IMR-90 (cell line): ENCODE measurements at regions not wholly inside any gene's neighbourhood (a gene's known extent, or its start where the extent isn't known, plus 50 kb on each side); places are given as distances from the start of the nearest gene placed in this dataset.

Experiments used
- ATAC-seq: fragments of 200-7000 bp; cut with Tn5 transposase; 2 replicates; pipeline ENCODE4 v1.9.1; 2020; ENCODE audit warnings: low read depth, mild to moderate bottlenecking, moderate library complexity
- BruUV-seq: library from RNA; stranded (reverse); fragments of 400-500 nt; replicated peaks from 2 replicates; lab custom pipeline; 2021; lab: Mats Ljungman, UMichigan
- CTCF ChIA-PET: fragments of 300-600 bp; formaldehyde crosslinking; extraction: SDS; loops from one replicate; lab custom pipeline; 2021; ENCODE audit warnings: antibody characterized with exemption; lab: Yijun Ruan, JAX
- POLR2A ChIA-PET: fragments of 300-600 bp; sonication (Branson Sonifier 250); formaldehyde crosslinking; loops from one replicate; lab custom pipeline; 2022; ENCODE audit warnings: antibody characterized with exemption; ENCODE audit not compliant: unreplicated experiment; lab: Charles Lee
- DNase-seq: peaks from one replicate; pipeline ENCODE4 v3.0.0; 2013
- H2AFZ ChIP-seq: replicated peaks from 2 replicates; pipeline ENCODE3; 2013; ENCODE audit warnings: low read length, mild to moderate bottlenecking; ENCODE audit not compliant: poor library complexity
- H2AK5ac ChIP-seq: 2 replicates; pipeline ENCODE4 v1.6.1; 2013; ENCODE audit warnings: low read depth, low read length, inconsistent platforms
- H2AK9ac ChIP-seq: replicated peaks from 2 replicates; pipeline ENCODE3; 2013; ENCODE audit warnings: mild to moderate bottlenecking, low read depth, low read length, moderate library complexity; ENCODE audit not compliant: poor library complexity
- H2BK120ac ChIP-seq: 2 replicates; pipeline ENCODE4 v1.6.1; 2013; ENCODE audit warnings: low read depth, low read length, inconsistent platforms
- H2BK15ac ChIP-seq: 3 replicates; pipeline ENCODE4 v1.6.1; 2013; ENCODE audit warnings: low read depth, low read length, inconsistent platforms
- H2BK20ac ChIP-seq: 2 replicates; pipeline ENCODE4 v1.6.1; 2013; ENCODE audit warnings: low read depth, mild to moderate bottlenecking, inconsistent platforms, low read length, moderate library complexity
- H2BK5ac ChIP-seq: 2 replicates; pipeline ENCODE4 v1.6.1; 2013; ENCODE audit warnings: mild to moderate bottlenecking, low read depth, low read length, inconsistent platforms; ENCODE audit not compliant: poor library complexity, severe bottlenecking
- H3K14ac ChIP-seq: replicated peaks from 2 replicates; pipeline ENCODE4 v1.6.1; 2013; ENCODE audit warnings: low read depth, low read length, inconsistent platforms
- H3K18ac ChIP-seq: 2 replicates; pipeline ENCODE4 v1.6.1; 2013; ENCODE audit warnings: low read depth, low read length, control low read depth
- H3K23ac ChIP-seq: 2 replicates; pipeline ENCODE4 v1.6.1; 2013; ENCODE audit warnings: low read depth, low read length, inconsistent platforms
- H3K27ac ChIP-seq: 2 replicates; pipeline ENCODE4 v1.5.1; 2013; ENCODE audit warnings: mild to moderate bottlenecking, control low read depth, low read length; ENCODE audit not compliant: insufficient read depth
- H3K27me3 ChIP-seq: 2 replicates; pipeline ENCODE4 v1.6.1; 2013; ENCODE audit warnings: low read length; ENCODE audit not compliant: control insufficient read depth, insufficient read depth
- H3K36me3 ChIP-seq: 2 replicates; pipeline ENCODE4 v1.6.1; 2013; ENCODE audit warnings: low read length, mixed read lengths; ENCODE audit not compliant: control insufficient read depth, insufficient read depth
- H3K4ac ChIP-seq: 2 replicates; pipeline ENCODE4 v1.6.1; 2013; ENCODE audit warnings: low read depth, low read length, inconsistent platforms
- H3K4me1 ChIP-seq: 2 replicates; pipeline ENCODE4 v1.6.1; 2013; ENCODE audit warnings: low read length, mixed read lengths; ENCODE audit not compliant: control insufficient read depth, insufficient read depth
- H3K4me2 ChIP-seq: 2 replicates; pipeline ENCODE4 v1.6.1; 2013; ENCODE audit warnings: low read depth, mild to moderate bottlenecking, control low read depth, low read length, moderate library complexity
- H3K4me3 ChIP-seq: 2 replicates; pipeline ENCODE4 v1.5.1; 2013; ENCODE audit warnings: low read depth, mild to moderate bottlenecking, control low read depth, low read length, moderate library complexity; ENCODE audit not compliant: insufficient read depth
- H3K56ac ChIP-seq: 2 replicates; pipeline ENCODE4 v1.6.1; 2013; ENCODE audit warnings: low read length, inconsistent platforms; ENCODE audit not compliant: insufficient read depth; ENCODE audit errors: extremely low read depth
- H3K79me1 ChIP-seq, 2 experiments: 2 replicates each; pipeline ENCODE4 v1.6.1; 2013; ENCODE audit warnings: low read length in 2 of 2, inconsistent platforms in 1 of 2, low read depth in 1 of 2
- H3K9ac ChIP-seq: 2 replicates; pipeline ENCODE4 v1.6.1; 2013; ENCODE audit warnings: low read depth, low read length, control low read depth
- H3K9me1 ChIP-seq: 2 replicates; pipeline ENCODE4 v1.6.1; 2013; ENCODE audit warnings: low read length, inconsistent platforms; ENCODE audit not compliant: insufficient read depth
- H3K9me3 ChIP-seq: 2 replicates; pipeline ENCODE4 v1.6.1; 2013; ENCODE audit warnings: low read length; ENCODE audit not compliant: control insufficient read depth, insufficient read depth
- H4K20me1 ChIP-seq: 2 replicates; pipeline ENCODE4 v1.6.1; 2013; ENCODE audit warnings: low read length, inconsistent platforms; ENCODE audit not compliant: insufficient read depth
- H4K5ac ChIP-seq: 2 replicates; pipeline ENCODE4 v1.6.1; 2013; ENCODE audit warnings: mild to moderate bottlenecking, low read depth, low read length, control low read depth
- H4K8ac ChIP-seq, 2 experiments: 2 replicates each; pipeline ENCODE4 v1.6.1; 2013; ENCODE audit warnings: low read depth in 2 of 2, low read length in 2 of 2, control low read depth in 1 of 2, inconsistent platforms in 1 of 2
- H4K91ac ChIP-seq: 2 replicates; pipeline ENCODE4 v1.6.1; 2013; ENCODE audit warnings: low read depth, low read length, inconsistent platforms; ENCODE audit not compliant: insufficient read depth
- BHLHE40 ChIP-seq: fragments of 150-350 bp; IDR thresholded peaks from 2 replicates; pipeline ENCODE4 v1.6.1; 2016; ENCODE audit warnings: mild to moderate bottlenecking, low read depth, low read length
- CEBPB ChIP-seq: IDR thresholded peaks from 2 replicates; pipeline ENCODE4 v1.6.1; 2012; ENCODE audit warnings: low read depth, low read length, improper control_type of control experiment
- CHD1 ChIP-seq: IDR thresholded peaks from 2 replicates; pipeline ENCODE4 v1.6.1; 2012; ENCODE audit warnings: low read depth, low read length, improper control_type of control experiment
- CTCF ChIP-seq: conservative IDR thresholded peaks from 2 replicates; pipeline ENCODE4 v1.5.1; 2012; ENCODE audit warnings: mild to moderate bottlenecking, low read depth, low read length, improper control_type of control experiment
- MAFK ChIP-seq: IDR thresholded peaks from 2 replicates; pipeline ENCODE4 v1.6.1; 2012; ENCODE audit warnings: low read depth, low read length, improper control_type of control experiment
- MXI1 ChIP-seq: IDR thresholded peaks from 2 replicates; pipeline ENCODE4 v1.6.1; 2012; ENCODE audit warnings: low read depth, mild to moderate bottlenecking, low read length, moderate library complexity, borderline replicate concordance
- RAD21 ChIP-seq: IDR thresholded peaks from 2 replicates; pipeline ENCODE4 v1.6.1; 2012; ENCODE audit warnings: low read length, improper control_type of control experiment
- WGBS, 2 experiments: methylation state at CpG; one replicate each; pipeline versions ENCODE4 v1.1.5 to v1.1.7; 2013; ENCODE audit warnings: missing lambda C conversion rate in 2 of 2; ENCODE audit not compliant: insufficient read length in 1 of 2; ENCODE audit errors: extremely low coverage in 2 of 2; 5-methylcytosine and 5-hydroxymethylcytosine counted together
- dilution Hi-C: fragments of 300-500 bp; cut with HindIII; formaldehyde crosslinking; loops from one replicate; pipeline ENCODE4 v1.14.3; 2018; ENCODE audit warnings: low sequenced_read_pairs; ENCODE audit not compliant: unreplicated experiment
- in situ Hi-C: fragments of 300-500 bp; cut with MboI; formaldehyde crosslinking; loops from 3 replicates; pipeline ENCODE4 v1.14.3; 2019; ENCODE audit warnings: low sequenced_read_pairs, inconsistent platforms, mixed read lengths
- intact Hi-C: fragments of 100-400 bp; cut with micrococcal nuclease; formaldehyde crosslinking; loops from 2 replicates; pipeline ENCODE4 v1.10.0; 2022

- H4K20me1 ChIP-seq, result no peaks in the 10 kb centered on the region
- WGBS, 2 experiments, result no CpG with 5 or more reads among the region's 1 CpG
- POLR2A ChIA-PET, result no interaction called here
Measured at GRCh38 chr3:80970292-80970691, 791.2 kb downstream of the GBE1 start.

More at GRCh38 chr3:80970292-80970691, 791.2 kb downstream of the GBE1 start:
- CTCF ChIA-PET, result no interaction called here
- DNase-seq (no peak), ATAC-seq (no peak)
- Histone ChIP-seq H3K9me3 (peaks cover 6% of the 10 kb centered on the region), H3K4me3 (no peak overlapping the region), H3K14ac (no peak overlapping the region), H3K23ac (no peak overlapping the region), H2AK5ac (no peak overlapping the region), H2AK9ac (no peak overlapping the region), H3K4me1 (no peaks in the 10 kb centered on the region), H3K27ac (no peak overlapping the region), H3K4me2 (no peak overlapping the region), H4K8ac (no peak overlapping the region), H3K9ac (no peak overlapping the region), H2BK20ac (no peak overlapping the region), H3K4ac (no peak overlapping the region), H3K36me3 (no peaks in the 10 kb centered on the region), H2BK5ac (no peak overlapping the region), H4K91ac (no peak overlapping the region), H4K5ac (no peak overlapping the region), H3K9me1 (no peaks in the 10 kb centered on the region), H2AFZ (no peak overlapping the region), H3K79me1 (no peaks in the 10 kb centered on the region), H2BK15ac (no peak overlapping the region), H3K18ac (no peak overlapping the region), H2BK120ac (no peak overlapping the region), H3K56ac (no peak overlapping the region), H3K27me3 (no peaks in the 10 kb centered on the region)
- BruUV-seq, result no TSS peak
- in situ Hi-C loops (loop anchor here (25.0 kb wide), 1 partner anchor 92 kb away; no protein-coding TSS in a partner anchor), dilution Hi-C loops (no loop called here), intact Hi-C loops (no loop called here)
- no peak for TF ChIP-seq RAD21
- TF ChIP-seq MXI1, result no peak
- TF ChIP-seq CEBPB, result no peak
- no peak for TF ChIP-seq BHLHE40
- no peak for TF ChIP-seq CTCF
- TF ChIP-seq CHD1, result no peak
- TF ChIP-seq MAFK, result no peak
